Hepatocyte (in vitro differentiated cells): ENCODE measurements at regions not wholly inside any gene's neighbourhood (a gene's known extent, or its start where the extent isn't known, plus 50 kb on each side); places are given as distances from the start of the nearest gene placed in this dataset.

Source experiments
- DNase-seq: peaks from one replicate; pipeline ENCODE4 v3.0.0-alpha.2; 2016; ENCODE audit warnings: low spot score
- H2AFZ ChIP-seq: fragments of 200-600 bp; sonication (generic); 2 replicates; pipeline ENCODE4 v1.6.0; 2016; ENCODE audit warnings: antibody characterized with exemption, mild to moderate bottlenecking
- H3K27ac ChIP-seq: fragments of 200-600 bp; sonication (generic); 2 replicates; pipeline ENCODE4 v1.5.1; 2016; ENCODE audit warnings: mild to moderate bottlenecking
- H3K27me3 ChIP-seq: fragments of 200-600 bp; sonication (generic); 2 replicates; pipeline ENCODE4 v1.6.1; 2016
- H3K36me3 ChIP-seq: fragments of 200-600 bp; sonication (generic); replicated peaks from 2 replicates; pipeline ENCODE4 v1.5.1; 2016; ENCODE audit warnings: low read depth; ENCODE audit not compliant: insufficient read depth
- H3K4me1 ChIP-seq: fragments of 200-600 bp; sonication (generic); 2 replicates; pipeline ENCODE4 v1.5.1; 2016; ENCODE audit warnings: mild to moderate bottlenecking, moderate library complexity; ENCODE audit not compliant: insufficient read depth
- H3K4me2 ChIP-seq: fragments of 200-600 bp; sonication (generic); 2 replicates; pipeline ENCODE4 v1.6.0; 2016
- H3K4me3 ChIP-seq: fragments of 200-600 bp; sonication (generic); 2 replicates; pipeline ENCODE4 v1.5.1; 2016; ENCODE audit warnings: mild to moderate bottlenecking
- H3K79me2 ChIP-seq: fragments of 200-600 bp; sonication (generic); 2 replicates; pipeline ENCODE4 v1.6.0; 2017; ENCODE audit warnings: mild to moderate bottlenecking
- H3K9me2 ChIP-seq: fragments of 200-600 bp; sonication (generic); replicated peaks from 2 replicates; pipeline ENCODE4 v1.6.0; 2017; ENCODE audit warnings: mild to moderate bottlenecking; ENCODE audit not compliant: insufficient read depth
- H3K9me3 ChIP-seq: fragments of 200-600 bp; sonication (generic); 2 replicates; pipeline ENCODE4 v1.5.1; 2016; ENCODE audit warnings: low read depth, mild to moderate bottlenecking
- H4K20me1 ChIP-seq: fragments of 200-600 bp; sonication (generic); 2 replicates; pipeline ENCODE4 v1.6.0; 2016; ENCODE audit warnings: mild to moderate bottlenecking; ENCODE audit not compliant: insufficient read depth, poor library complexity, severe bottlenecking
- EZH2 ChIP-seq: fragments of 200-600 bp; sonication (generic); IDR thresholded peaks from 2 replicates; pipeline ENCODE4 v1.6.1; 2016; ENCODE audit warnings: antibody characterized with exemption, mild to moderate bottlenecking, borderline replicate concordance
- EZH2phosphoT487 ChIP-seq: fragments of 200-600 bp; sonication (generic); IDR thresholded peaks from one replicate; pipeline ENCODE4 v1.6.1; 2018; ENCODE audit warnings: antibody characterized with exemption, mild to moderate bottlenecking, low read depth, moderate library complexity; ENCODE audit not compliant: unreplicated experiment, severe bottlenecking
- WGBS: methylation state at CpG from one replicate; pipeline ENCODE4 v1.1.6; 2016; ENCODE audit warnings: low lambda C conversion rate; ENCODE audit errors: missing lambda C conversion rate; 5-methylcytosine and 5-hydroxymethylcytosine counted together
- TF ChIP-seq, protein P1 (sequence below): fragments of 200-600 bp; sonication (generic); IDR thresholded peaks from 2 replicates; pipeline ENCODE4 v1.5.1; 2016; ENCODE audit warnings: antibody characterized with exemption, mild to moderate bottlenecking; ENCODE audit not compliant: poor library complexity

DNA sequence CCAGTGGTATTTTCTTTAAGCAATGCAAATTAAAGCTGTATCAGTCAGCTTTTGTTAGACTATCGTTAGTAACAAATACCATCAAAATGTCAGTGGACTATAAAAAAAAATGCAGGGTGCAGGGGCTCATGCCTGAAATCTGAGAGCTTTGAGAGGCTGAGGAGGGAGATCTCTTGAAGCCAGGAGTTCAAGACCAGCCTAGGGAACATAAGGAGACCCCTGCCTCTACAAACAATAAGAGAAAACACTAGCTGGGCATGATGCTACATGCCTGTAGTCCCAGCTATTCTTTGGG is 253.7 kb downstream of the MYCN start:
- TF ChIP-seq, protein P1, sequence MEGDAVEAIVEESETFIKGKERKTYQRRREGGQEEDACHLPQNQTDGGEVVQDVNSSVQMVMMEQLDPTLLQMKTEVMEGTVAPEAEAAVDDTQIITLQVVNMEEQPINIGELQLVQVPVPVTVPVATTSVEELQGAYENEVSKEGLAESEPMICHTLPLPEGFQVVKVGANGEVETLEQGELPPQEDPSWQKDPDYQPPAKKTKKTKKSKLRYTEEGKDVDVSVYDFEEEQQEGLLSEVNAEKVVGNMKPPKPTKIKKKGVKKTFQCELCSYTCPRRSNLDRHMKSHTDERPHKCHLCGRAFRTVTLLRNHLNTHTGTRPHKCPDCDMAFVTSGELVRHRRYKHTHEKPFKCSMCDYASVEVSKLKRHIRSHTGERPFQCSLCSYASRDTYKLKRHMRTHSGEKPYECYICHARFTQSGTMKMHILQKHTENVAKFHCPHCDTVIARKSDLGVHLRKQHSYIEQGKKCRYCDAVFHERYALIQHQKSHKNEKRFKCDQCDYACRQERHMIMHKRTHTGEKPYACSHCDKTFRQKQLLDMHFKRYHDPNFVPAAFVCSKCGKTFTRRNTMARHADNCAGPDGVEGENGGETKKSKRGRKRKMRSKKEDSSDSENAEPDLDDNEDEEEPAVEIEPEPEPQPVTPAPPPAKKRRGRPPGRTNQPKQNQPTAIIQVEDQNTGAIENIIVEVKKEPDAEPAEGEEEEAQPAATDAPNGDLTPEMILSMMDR, result no peak
- no peak for TF ChIP-seq EZH2
- no peak for TF ChIP-seq EZH2phosphoT487
- H3K9me3 ChIP-seq, result no peaks in the 10 kb centered on the region
- H3K79me2 ChIP-seq, result no peaks in the 10 kb centered on the region
- no peaks in the 10 kb centered on the region for H3K9me2 ChIP-seq
- no peak overlapping the region for H3K4me2 ChIP-seq
- no peak overlapping the region for H3K27ac ChIP-seq
- H4K20me1 ChIP-seq, result no peaks in the 10 kb centered on the region
- H3K36me3 ChIP-seq, result no peaks in the 10 kb centered on the region
- no peak overlapping the region for H3K4me3 ChIP-seq
- no peak overlapping the region for H2AFZ ChIP-seq
- H3K27me3 ChIP-seq, result no peaks in the 10 kb centered on the region
- 100% methylated on average over 1 of the region's 1 CpG for WGBS
- H3K4me1 ChIP-seq, result no peaks in the 10 kb centered on the region
- no peak for DNase-seq

DNA sequence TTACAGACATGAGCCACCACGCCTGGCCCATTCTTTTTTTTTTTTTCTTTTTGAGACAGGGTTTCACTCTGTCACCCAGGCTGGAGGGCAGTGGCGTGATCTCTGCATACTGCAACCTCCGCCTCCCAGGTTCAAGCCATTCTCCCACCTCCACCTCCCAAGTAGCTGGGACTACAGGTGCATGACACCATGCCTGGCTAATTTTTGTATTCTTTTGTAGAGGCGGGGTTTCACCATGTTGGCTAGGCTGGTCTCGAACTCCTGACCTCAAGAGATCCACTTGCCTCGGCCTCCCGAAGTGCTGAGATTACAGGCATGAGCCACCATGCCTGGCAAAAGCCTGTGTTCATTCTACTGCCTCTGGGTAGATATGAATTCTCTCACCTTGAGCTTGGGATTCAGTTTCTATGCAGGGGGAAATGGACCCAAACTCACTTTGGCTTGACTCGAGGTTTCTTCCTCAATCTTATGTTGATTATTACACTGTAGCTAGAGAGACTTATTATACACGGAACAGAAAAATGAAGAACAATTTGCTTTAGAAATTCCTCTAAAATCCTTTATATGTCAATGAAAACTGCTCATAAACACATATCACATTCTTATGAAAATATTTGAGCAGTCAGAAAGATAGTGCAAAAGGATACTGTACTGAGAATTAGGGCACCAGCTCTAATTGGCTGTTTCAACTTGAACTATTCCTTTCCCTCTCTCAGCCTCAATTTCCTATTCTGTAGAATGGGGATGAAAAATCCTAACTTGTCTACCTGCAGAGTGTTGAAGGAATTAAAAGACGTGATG is 252.3 kb downstream of the MYCN start:
- 93% methylated on average over 10 of the region's 10 CpGs for WGBS
- H3K9me3 ChIP-seq, result no peaks in the 10 kb centered on the region
- TF ChIP-seq, protein P1, result no peak

DNA sequence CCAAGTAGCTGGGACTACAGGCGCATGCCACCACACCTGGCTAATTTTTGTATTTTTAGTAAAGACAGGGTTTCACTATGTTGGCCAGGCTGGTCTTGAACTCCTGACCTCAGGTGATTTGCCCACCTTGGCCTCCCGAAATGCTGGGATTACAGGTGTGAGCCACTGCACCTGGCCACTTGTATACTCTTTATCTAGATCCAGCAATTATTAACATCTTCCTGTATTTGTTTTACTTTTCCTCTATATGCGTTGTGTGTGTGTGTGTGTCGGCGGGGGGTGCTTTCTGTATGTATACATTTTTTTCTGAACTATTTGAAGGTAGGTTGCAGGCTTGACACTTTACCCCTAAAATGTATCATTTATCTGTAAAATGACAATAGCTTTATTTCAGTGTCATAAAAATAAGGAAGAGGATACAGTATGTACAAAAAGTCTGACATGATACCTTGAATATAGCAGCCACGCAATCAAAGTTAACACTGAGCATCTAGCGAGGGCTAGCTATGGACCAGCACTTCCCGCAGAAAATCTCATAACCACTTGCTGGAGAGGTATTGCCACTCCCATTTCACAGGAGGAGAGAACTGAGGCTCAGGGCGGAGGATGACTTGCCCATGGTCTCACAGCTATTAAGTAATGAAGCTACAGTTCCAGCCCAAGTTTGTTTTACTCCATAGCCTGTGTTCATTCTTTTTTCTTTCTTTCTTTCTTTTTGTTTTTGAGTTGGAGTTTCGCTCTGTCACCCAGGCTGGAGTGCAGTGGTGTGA is 251.3 kb downstream of the MYCN start:
- WGBS, result 88% methylated on average over 10 of the region's 10 CpGs
- H2AFZ ChIP-seq, result no peak overlapping the region
- TF ChIP-seq, protein P1, result no peak
- TF ChIP-seq EZH2 (no peak), EZH2phosphoT487 (no peak)
- no peak overlapping the region for H3K4me2 ChIP-seq
- no peak overlapping the region for H3K27ac ChIP-seq
- H3K36me3 ChIP-seq, result no peaks in the 10 kb centered on the region
- no peaks in the 10 kb centered on the region for H3K9me2 ChIP-seq
- H3K27me3 ChIP-seq, result no peaks in the 10 kb centered on the region
- no peaks in the 10 kb centered on the region for H3K4me1 ChIP-seq
- no peak overlapping the region for H3K4me3 ChIP-seq
- H3K79me2 ChIP-seq, result no peaks in the 10 kb centered on the region
- H4K20me1 ChIP-seq, result no peaks in the 10 kb centered on the region
- no peak for DNase-seq
- no peaks in the 10 kb centered on the region for H3K9me3 ChIP-seq

More for the DNA sequence above, 252.3 kb downstream of the MYCN start:
- no peak overlapping the region for H3K4me2 ChIP-seq
- DNase-seq, result no peak
- no peaks in the 10 kb centered on the region for H3K4me1 ChIP-seq
- no peak overlapping the region for H3K27ac ChIP-seq
- no peaks in the 10 kb centered on the region for H3K36me3 ChIP-seq
- H3K27me3 ChIP-seq, result no peaks in the 10 kb centered on the region
- no peak overlapping the region for H2AFZ ChIP-seq
- no peak overlapping the region for H3K4me3 ChIP-seq
- no peaks in the 10 kb centered on the region for H3K9me2 ChIP-seq
- no peaks in the 10 kb centered on the region for H4K20me1 ChIP-seq
- H3K79me2 ChIP-seq, result no peaks in the 10 kb centered on the region
